Right lobe of liver (tissue), 4 donors: ENCODE measurements at regions not wholly inside any gene's neighbourhood (a gene's known extent, or its start where the extent isn't known, plus 50 kb on each side); places are given as distances from the start of the nearest gene placed in this dataset.

Experiments
- CTCF ChIP-seq, 4 donors: fragments of 200-600 bp in 3 of 4; fragments of 450-650 bp in 1 of 4; IDR thresholded peaks; one replicate each; pipeline versions ENCODE4 v1.5.1 to v1.8.0; 2016 to 2022; ENCODE audit warnings: antibody characterized with exemption in 4 of 4, mild to moderate bottlenecking in 2 of 4
- POLR2A ChIP-seq: fragments of 450-650 bp; IDR thresholded peaks from one replicate; pipeline ENCODE4 v1.6.1; 2017; ENCODE audit warnings: antibody characterized with exemption, mild to moderate bottlenecking
- donor health status: DM: no; HTN: no; CAD: no.
- donor health status: DM: no; HTN: no; CAD: no.
- donor health status: DM: no; HTN: yes; CAD: no.

- TF ChIP-seq CTCF (IDR thresholded peaks at IDR 0.05), result no peak
- no peak for TF ChIP-seq POLR2A
Measured at GRCh38 chr6:16912756-16913155, 151.5 kb upstream of the ATXN1 start.
